GM12875 (cell line): ENCODE measurements at regions not wholly inside any gene's neighbourhood (a gene's known extent, or its start where the extent isn't known, plus 50 kb on each side); places are given as distances from the start of the nearest gene placed in this dataset.

Source experiments
- H3K4me3 ChIP-seq: one replicate; pipeline ENCODE4 v1.5.1; 2011; ENCODE audit warnings: low read depth, low read length, control low read depth
- TF ChIP-seq, protein P1 (sequence below): IDR thresholded peaks from 2 replicates; pipeline ENCODE4 v1.5.1; 2011; ENCODE audit warnings: low read depth, mild to moderate bottlenecking, control low read depth, inconsistent platforms, low read length, moderate library complexity, borderline replicate concordance; ENCODE audit not compliant: insufficient read depth

DNA sequence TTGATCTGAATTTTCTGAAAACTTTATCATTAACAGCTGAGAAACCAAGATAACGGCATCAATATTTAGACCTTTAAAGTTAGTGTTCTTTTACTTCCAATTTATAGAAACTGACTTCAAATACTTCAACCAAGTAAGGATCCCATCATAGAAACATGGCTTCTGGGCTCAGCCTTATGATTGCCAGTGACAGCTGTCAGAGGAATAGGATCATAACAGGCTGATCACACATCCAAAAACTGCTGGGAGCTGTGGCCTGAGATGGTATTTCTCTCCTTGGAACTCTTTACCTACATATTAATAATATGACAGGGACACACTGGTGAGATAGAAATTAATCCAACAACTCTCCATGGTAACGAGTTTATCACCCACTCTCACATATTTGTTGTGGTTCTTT is 448.3 kb upstream of the NMUR2 start:
- H3K4me3 ChIP-seq, result no peak overlapping the region
- TF ChIP-seq, protein P1, sequence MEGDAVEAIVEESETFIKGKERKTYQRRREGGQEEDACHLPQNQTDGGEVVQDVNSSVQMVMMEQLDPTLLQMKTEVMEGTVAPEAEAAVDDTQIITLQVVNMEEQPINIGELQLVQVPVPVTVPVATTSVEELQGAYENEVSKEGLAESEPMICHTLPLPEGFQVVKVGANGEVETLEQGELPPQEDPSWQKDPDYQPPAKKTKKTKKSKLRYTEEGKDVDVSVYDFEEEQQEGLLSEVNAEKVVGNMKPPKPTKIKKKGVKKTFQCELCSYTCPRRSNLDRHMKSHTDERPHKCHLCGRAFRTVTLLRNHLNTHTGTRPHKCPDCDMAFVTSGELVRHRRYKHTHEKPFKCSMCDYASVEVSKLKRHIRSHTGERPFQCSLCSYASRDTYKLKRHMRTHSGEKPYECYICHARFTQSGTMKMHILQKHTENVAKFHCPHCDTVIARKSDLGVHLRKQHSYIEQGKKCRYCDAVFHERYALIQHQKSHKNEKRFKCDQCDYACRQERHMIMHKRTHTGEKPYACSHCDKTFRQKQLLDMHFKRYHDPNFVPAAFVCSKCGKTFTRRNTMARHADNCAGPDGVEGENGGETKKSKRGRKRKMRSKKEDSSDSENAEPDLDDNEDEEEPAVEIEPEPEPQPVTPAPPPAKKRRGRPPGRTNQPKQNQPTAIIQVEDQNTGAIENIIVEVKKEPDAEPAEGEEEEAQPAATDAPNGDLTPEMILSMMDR, result no peak

DNA sequence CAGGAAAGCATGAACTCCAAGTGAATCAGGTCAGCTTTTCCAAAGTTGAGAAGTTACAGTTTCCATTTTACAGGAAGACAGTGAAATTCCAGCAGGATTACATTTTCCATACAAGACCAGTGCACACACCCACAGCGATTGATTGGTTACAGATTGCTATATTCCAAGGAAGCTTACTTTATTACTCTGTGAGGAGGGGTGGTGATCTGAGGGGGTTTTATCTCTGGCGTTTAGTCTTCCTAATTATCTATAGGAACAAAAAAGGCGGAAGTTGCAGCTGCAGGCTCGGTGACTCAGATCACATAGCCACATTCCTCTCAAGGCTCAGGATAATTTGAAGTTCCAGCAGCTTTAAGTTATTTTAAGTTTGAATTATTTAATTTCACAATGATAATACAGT is 450.4 kb upstream of the NMUR2 start:
- H3K4me3 ChIP-seq, result no peak overlapping the region
- TF ChIP-seq, protein P1, result no peak

DNA sequence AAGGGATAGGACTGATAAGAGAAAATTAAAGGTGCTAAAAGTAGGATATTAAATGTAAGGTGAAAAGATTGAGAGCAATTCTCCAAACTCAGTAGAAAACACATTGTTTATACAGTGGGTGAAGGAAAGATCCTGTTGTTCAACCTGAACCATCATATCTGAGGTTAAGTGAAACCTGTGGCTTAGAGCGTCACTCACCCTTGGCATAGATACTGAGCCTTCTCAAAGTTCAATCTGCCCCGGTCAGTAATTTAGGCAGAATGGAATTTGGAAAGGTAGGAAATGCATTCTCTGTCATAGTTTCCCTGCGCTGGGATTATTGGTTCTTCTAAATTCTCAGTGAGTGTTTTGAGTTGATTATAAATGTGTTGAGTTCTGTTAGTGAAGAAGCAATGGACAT is 456.2 kb upstream of the NMUR2 start:
- TF ChIP-seq, protein P1, result no peak
- H3K4me3 ChIP-seq, result no peak overlapping the region

DNA sequence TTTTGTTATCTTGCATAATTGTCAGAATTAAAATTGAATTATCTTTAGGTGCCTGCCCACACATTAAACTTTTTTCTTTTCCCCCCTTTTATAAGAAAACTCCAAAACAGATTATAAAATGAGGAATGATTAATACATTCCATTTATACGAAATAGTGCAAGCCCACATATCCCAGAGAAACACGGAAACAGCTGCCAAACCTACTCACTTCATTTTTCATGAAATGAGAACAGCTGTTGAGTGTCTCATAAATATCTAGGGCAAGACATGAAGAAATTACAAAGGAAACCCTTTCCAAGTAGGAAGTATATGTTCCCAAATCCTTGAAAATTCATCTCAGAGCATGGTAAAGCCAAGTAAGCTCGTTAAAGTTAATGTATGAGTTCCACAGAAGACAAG is 459.4 kb upstream of the NMUR2 start:
- TF ChIP-seq, protein P1, result no peak
- H3K4me3 ChIP-seq, result no peak overlapping the region

DNA sequence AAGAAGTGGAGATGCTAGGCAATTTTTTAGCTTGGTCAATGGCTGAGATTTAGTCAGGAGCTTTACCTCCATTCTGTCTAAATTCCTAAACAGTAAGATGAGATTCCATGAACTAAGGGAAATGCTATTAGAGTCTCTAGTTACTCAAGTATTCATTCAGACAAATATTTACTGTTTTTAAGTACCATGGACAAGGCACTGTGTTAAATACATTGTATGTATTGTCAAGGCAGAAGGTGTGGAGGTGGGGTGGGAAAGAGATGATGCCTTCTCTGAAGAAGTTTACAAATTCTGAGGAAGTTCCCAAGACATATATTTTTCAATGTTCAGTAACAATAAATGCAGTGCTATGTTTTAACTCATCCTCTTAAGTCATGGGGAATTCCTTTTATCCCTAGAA is 459.9 kb upstream of the NMUR2 start:
- TF ChIP-seq, protein P1, result no peak

GRCh38 chr5:152869971-152870370 is 464.9 kb upstream of the NMUR2 start:
- H3K4me3 ChIP-seq, result no peak overlapping the region
- TF ChIP-seq, protein P1, result no peak

More for the DNA sequence above, 459.9 kb upstream of the NMUR2 start:
- no peak overlapping the region for H3K4me3 ChIP-seq

- TF ChIP-seq, protein P1, result no peak
- no peak overlapping the region for H3K4me3 ChIP-seq
Observed at GRCh38 chr5:152882621-152883020, 477.5 kb upstream of the NMUR2 start.
